GM21447 (cell line): ENCODE measurements at regions not wholly inside any gene's neighbourhood (a gene's known extent, or its start where the extent isn't known, plus 50 kb on each side); places are given as distances from the start of the nearest gene placed in this dataset.
"Not testable (repeated sequence)": the region's sequence is repeated elsewhere in the genome, so short reads cannot be mapped to it uniquely, and the experiment has no call there.

ENCODE experiments used
- ATAC-seq: cut with Tn5 transposase; IDR thresholded peaks from one replicate; pipeline ENCODE4 v1.9.1; 2021; ENCODE audit not compliant: unreplicated experiment

DNA sequence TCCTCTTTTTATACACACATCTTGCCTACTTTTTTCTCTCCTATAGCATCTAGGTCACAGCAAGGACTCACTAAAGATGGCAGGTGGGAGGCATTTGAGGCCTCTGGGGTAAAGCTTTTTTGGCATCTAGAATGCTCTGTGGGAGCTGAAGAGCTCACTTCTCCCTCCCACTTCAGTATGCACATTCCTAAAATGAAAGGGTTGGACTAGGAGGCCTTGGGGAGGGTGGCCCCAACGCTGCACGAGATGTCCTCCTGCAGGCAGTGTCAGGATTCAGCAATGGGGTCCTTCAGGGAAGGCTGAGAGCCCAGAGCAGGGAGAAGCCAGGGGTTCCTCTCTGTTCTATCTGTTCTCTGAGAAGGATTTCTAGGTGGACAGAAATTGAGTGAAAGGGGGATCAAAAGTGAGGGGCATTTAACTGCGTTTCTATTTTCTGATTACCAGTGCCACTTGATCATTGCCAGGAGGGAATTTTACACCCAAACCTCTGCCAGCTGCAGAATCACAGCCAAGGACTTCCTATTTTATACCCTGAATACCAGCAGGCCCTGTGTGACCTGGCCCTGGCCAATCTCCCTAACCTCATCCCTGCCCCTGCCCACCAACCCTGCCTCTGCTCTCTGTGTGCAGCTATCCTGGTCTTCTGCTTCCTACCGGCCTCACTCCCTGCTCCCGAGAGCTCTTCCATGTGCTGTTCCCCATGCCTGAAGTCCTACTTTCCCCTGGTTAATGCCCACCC, 186.2 kb downstream of the CYP26B1 start:
- ATAC-seq: no peak

DNA sequence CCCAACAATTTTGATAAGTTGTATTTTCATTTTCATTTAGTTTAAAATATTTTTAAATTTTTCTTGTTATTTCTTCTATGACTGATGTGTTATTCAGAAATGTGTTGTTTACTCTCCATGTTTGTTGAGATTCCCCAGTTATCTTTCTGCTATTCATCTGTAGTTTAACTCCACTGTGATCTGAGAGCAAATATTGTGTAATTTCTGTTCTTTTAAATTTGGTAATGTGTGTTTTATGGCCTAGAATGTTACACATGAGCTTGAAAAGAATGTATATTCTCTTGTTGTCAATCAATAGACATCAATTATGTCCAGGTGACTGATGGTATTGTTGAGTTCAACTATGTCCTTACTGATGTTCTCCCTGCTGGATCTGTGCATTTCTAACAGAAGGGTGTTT, 188.2 kb downstream of the CYP26B1 start:
- ATAC-seq: no peak

DNA sequence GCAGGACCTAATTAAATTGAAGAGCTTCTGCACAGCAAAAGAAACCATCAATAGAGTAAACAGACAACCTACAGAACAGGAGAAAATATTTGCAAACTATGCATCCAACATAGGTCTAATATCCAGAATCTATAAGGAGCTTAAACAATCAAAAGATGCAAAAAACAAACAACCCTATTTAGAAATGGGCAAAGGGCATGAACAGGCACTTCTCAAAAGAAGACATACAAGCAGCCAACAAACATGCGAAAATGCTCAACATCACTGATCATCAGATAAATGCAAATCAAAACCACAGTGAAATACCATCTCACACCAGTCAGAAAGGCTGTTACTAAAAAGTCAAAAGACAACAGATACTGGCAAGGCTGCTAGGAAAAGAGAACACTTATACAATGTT, 189.2 kb downstream of the CYP26B1 start:
- ATAC-seq: not testable (repeated sequence)

DNA sequence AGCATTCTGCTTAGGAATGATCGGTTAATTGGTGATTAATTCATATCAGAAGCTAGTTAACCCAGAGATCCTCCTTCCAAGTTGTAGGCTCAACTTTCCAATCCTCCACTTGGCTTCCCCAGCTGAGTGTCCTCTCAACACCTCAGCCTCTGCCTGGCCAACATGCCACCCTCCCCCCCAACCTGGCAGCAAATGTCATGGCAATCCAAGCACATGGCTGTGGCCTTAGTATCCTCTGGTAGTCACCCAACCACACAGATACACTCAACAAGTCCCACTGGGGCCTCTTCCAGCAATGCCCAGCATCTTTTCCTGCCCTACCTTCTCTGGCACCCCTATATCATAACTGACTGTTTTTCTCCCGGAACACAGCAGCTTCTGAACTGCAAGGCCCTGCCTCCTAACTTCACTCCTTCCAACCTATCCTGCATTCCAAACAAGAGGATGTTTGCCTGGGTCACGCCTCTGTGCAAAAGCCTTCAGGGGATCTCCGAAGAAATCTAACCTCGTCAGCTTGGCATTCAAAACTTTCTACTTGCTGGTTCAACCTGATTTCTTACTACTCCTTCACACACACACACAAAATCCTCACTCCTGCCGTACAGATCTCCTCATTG, 195.0 kb downstream of the CYP26B1 start:
- ATAC-seq: no peak

DNA sequence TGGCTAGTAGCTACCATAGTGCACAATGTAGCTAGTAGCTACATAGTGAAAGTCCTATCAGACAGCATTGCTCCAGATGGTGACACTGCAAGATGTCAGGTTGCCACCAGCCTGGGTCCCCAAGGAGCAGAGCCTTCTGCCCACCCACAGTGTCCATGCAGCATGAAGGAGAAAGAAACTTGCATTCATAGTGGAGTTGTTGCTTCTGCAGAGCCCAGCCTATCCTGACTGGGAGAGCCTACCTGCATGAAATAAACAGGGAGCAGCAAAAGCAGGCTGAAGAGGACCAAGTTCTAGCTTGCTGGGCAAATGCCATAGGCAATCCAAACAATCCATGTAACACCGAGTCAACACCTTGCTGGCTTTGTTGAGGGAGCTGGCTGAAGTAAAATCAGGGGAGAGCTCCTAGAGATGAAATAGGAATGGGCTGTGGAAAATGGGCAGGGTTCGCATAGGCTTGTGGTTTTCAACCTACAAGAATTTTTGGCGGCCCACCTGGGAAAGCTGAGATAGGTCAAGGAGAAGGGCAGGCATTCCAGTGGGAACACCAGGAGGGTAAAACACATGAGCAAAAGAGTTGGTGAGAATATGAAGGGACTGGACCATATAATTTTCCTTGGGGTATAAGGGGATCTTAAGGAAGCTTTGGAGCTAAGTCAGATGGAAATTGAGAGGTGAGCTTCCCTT, 195.8 kb downstream of the CYP26B1 start:
- no peak for ATAC-seq

DNA sequence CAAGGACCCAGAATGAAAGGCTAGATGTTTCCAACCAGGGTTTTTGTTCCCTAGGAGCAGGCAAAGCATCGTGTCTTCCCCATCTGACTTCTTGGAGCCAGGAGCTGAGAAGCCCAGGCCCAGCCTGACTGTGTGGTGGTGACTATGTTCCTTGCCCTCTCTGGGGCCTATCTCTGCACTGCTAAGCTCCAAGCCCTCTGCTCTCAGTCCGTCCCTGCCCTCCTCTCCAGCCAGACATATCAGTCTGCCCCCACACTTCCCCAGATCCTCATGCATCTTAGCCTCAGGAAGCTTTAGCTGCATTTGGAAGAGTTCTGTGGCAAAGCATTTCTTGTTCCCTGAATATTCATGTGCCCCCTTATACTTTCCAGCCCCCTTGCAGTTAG, 196.6 kb downstream of the CYP26B1 start:
- no peak for ATAC-seq

DNA sequence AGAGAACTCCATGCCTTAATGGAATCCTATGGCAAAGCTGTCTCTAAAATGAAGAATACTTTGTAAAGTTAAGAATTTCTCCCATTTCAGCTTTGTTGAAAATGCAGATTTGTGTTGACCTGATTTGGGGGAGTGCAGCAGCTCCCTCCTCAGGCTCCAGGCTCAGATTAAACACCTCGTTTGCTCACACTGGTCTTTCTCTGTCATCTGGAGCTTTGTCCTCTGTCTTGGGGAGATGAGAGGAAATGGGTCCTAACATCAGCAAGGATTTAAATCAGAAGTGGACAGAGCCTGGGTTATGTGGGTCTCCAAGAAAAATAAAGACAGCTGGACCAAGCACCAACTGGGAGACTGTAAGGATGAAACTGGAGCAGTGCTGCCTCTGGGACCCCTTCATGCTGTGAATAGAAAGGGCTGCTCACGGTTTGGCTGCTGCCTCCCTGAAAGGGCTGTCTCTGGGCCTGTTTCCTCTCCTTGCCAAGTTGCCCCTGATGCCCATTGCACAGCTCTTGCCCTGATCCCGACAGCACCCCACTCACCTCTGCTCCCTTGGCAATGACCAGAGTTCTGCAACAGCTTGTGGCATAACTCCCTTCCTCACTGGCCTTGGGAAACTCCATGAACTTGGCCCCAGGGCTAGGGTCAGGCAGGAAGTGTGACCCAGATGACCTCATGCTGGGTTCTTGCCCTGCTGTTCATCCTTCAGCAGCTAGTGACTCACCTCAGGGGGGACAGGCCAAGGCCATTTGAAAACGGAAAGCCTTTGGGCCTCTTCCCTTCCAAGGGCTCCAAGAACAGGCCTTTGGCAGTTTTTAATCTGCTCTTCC, 197.2 kb downstream of the CYP26B1 start:
- ATAC-seq: no peak

DNA sequence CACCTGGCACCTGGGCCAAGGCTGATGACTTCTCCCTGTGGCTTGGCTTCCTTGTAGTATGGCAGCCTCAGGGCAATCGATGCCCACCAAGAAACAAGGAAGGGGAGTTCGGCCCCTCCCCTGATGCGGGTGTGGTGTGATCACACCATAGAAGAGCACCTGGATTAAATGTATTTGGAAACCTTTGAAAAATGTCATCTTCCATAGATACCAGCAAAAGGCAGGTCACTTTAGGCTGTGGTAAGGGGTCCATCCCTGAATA, 198.2 kb downstream of the CYP26B1 start:
- ATAC-seq: no peak

DNA sequence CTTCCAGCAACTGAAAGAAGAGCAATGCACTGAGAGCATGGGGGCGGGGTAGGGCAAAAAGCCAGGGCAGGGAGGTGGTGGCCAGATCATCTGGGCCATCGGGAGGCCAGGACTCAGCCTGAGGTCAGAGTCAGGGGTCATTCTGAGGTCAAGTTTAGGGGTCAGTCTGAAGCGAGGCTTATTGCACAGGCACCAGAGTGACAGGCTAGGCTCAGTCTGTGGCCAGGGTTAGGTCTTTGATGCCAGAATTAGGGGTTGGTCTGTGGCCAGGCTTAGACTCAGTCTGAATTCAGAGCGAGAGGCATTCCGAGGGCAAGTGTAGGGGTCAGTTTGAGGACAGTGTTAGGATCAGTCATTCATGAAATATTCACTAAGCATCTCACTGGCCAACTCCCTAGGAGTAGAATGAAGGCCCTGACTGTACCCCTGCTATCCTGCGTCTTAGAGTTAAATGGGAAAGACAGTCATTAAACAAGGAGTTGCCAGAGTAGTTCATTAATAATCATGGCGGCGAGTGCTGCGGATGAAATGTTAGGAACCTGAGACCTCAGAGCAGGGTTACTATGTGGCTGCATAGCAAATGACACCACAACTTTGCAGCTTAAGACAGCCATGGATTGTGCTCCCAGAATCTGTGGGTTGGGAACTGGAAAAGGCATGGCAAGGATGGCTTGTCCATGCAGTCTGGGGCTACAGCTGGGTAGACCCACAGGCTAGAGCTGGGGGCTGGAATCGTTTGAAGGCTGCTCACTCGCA, 198.7 kb downstream of the CYP26B1 start:
- ATAC-seq: no peak

DNA sequence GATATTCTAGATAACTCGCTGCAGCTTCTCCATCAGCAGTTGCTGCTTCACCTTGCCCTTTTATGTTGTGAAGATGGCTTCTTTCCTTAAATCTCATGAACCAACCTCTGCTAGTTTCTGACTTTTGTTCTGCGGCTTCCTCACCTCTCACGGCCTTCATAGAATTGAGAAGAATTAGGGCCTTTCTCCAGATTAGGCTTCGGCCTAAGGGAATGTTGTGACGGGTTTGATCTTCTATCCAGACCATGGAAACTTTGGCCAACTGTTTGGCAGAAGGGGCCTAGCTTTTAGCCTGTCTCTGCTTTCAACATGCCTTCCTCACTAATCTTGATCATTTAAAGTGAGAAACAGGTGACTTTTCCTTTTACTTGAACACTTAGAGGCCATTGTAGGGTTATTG, 199.9 kb downstream of the CYP26B1 start:
- no peak for ATAC-seq

DNA sequence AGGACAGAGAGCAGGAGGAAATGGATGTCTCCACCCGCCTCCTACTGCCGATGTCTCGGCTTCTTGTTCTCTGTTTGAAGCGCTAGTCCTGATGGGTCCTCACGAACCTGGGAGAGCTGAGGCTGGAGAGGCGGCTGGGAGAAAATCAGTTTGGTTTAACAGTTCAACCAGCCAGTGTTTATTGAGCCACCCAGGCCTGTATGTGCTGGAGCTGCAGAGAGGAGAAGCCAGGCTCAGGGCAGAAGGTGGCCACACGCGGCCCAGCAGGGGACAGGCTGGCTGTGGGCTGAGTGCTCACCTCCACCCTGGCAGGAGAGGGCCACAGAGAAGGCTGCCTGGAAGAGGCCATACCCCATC, 202.1 kb downstream of the CYP26B1 start:
- ATAC-seq: no peak

DNA sequence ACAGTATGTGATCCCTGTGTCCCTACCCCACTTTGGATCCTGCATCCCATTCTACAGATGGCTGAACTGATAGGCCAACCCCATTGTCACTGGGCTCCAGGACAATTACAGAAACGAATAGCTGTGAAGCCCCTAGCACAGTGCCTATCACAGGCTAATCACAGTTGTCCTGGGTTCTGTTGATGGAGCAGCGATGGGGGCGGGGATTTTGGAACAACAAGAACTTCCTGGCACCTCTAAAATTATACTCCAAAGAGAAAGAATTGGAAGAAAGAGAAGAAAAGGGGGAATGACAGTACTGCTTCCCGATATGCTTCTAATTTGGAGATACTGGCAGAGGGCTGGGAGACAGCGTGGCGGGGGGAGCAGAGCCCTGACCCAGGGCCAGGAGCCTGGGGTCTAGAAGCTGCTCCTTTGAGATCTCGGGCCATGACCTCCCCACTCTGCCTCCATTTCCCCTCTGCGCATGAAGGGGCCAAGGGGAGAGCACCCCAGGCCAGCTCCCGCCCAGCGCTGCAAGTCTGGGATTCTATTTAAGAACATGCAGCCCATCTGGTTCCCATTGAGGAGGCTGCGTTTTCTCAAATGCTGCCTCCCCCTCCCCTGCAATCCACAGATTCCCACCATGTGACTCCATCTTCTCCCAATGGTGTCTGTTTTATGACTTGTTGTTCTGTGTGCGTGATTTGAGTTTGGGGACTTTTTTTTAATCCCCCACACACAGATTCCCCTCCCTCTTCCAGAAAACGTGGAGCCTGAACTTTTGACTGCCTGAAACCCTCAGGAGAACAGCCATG, 202.7 kb downstream of the CYP26B1 start:
- ATAC-seq: no peak

DNA sequence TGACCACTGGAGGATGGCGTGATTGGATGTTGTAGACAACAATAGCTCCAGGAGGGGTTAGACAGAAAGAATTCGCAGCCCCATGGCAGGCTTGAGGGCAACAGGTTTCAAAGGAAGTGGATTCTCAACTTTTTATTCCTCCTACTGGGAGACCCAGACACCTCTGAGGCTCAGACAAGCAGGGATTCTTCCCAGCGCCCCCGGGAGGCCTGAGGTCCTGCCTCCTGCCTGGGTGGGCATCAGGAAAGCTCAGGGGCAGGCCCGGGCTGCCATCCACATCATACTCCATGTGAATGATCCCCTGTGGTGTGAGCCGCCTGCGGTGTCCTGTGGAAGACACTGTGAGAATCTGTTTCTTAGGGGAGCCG, 203.5 kb downstream of the CYP26B1 start:
- no peak for ATAC-seq

DNA sequence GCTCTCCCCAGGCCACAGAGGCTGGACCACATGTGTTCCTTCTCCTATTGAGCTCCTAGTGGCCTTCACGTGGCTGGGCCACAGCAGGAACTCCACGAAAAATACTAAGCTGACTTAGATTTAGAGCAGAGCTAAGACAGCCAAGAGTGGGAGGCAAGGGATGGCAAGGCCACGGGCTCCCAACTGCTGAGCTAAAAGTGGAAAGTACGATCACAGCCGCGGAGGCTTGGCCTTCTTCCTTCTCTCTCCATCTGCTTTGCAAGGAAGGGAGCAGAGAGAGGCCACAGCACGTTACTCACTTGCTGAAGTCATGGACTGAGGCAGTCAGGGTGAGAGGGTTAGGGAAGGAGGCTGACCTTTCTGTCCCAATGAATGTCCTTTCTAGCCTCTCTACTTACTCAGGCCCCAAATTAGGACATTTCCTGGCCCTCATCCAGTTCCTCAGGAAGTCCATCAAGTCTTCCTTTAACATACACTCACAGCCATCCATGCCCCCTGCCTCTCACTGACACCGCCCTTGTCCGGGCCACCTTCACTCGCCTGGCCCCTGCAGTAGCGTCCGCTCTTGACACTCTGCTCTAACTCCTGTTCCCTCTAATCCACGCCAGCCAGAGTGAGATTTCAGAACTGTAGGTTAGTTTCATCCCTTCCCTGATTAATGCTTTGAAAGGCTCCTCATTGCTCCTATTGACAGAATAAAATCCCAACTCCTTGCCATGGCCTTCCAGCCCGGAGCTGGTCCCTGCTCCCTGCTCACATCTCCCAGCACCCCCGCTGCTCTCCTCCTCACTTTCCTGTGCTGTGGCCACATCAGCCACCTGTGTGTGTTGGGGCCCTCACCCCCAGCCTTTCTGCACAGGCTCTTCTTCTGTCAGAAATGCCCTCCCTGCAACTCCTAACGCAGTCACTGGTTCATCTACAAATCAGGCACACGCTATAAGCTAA, 204.2 kb downstream of the CYP26B1 start:
- no peak for ATAC-seq

DNA sequence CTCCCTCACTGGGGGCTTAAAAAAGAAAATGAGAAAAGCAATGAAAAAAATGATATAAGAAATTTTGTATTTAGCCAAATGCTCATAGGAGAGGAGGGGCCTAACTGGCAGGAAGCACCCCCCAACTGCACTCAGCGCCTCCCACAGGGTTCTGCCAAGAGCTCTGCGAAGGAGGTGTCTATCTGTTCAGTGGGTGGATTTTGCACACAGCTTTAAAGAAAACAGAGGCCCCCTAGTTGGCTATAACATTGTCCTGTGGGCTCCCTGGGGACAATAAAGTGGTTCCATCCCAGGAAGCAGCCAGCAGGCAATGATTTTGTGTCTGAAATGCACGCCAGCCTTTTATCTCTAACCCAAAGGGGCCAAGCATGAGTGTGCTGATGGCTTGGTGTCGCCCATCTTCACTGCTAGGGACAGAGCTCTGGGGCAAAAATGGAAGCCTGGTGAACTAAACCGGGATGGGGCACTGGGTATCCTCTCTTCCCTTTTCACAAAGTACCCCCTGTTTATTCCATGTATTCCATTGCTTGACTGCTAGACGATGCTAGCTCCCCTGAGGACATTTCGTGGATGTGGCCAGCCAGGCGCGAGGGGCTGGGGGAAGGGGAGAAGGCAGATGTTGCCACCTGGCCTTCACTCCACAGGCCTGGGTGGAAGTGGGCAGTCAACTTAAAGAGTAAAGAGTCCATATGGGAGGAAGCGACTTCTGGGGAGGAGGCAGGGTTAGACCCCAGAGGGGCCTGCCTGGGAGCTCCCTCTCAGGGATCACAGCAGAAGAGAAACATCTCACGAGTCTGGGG, 205.7 kb downstream of the CYP26B1 start:
- no peak for ATAC-seq

DNA sequence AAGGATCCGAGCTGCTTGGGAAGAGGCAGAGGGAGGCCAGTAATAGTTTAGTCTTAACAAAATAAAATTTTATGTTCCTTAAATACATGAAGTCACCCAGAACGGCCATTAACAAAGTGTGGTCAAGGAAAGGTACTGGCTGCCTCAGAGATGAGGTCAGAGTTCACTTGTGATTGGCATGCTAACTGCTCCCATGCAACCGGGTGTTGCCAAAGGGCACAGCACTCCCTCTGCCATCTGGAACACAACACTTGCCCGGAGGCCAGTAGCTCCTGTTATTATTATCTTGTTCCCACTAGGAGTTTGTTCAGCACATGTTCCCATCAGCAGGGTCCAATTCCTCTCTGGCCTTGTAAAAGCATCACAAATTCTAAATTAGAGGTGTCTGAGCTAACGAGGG, 207.0 kb downstream of the CYP26B1 start:
- ATAC-seq: no peak

DNA sequence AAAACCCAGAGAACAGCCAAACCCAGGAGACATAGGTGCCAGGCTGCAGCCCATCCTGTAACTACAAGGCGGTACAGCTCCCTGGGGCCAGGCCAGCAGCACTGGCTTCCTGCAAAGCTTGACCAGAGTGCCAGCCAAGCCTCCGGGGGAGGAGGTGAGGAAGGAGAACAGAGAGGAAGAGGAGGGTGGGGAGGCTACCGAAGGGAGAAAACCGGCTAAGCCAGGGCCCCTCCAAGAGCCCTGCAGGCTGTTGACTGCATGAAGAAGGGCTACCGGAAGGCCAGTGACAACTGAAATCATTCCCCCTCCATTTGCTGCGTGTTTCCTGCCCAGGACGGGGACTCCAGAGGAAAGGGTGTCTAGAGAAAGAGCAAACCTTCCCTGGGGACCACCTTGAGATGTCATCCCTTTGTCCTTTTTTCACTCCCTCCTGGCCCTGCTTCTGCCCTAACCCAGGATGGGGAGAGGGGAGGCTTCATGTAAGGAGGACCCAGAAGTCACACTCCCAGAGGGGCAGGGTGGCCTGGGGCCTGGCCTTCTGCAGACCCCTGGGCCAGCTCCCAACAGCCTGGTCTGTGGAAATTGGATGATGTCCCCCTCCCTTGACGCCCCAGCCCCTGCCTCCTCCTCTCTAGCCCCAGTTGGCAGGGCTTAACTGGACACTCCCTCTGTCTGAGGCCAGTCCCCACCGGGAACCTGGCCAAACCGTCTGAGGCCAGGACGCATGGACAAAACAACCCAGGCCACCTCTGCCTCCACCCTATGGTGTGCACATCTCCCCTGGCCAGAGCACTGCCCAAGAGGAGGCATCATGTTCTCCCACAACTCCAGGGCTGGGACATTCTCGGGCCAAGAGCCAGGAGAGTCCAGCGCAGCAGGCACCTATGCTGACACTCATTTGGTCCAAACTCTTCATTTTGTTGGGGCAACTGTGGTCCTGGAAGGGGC, 207.8 kb downstream of the CYP26B1 start:
- no peak for ATAC-seq
